DOHH2 (cell line): ENCODE measurements at regions not wholly inside any gene's neighbourhood (a gene's known extent, or its start where the extent isn't known, plus 50 kb on each side); places are given as distances from the start of the nearest gene placed in this dataset.

Source experiments
- H3F3A ChIP-seq: fragments of 200-600 bp; sonication (generic), shearing (Covaris generic); 2 replicates; pipeline ENCODE4 v1.6.0; 2016; ENCODE audit warnings: antibody characterized with exemption, mild to moderate bottlenecking; ENCODE audit not compliant: control insufficient read depth, insufficient read depth
- H3K27ac ChIP-seq: fragments of 200-600 bp; sonication (generic); 2 replicates; pipeline ENCODE4 v1.5.1; 2014; ENCODE audit warnings: low read depth, mild to moderate bottlenecking, low read length, moderate library complexity
- H3K27me3 ChIP-seq: fragments of 200-600 bp; sonication (generic); 2 replicates; pipeline ENCODE4 v1.6.1; 2014; ENCODE audit warnings: mild to moderate bottlenecking, low read length, mixed read lengths; ENCODE audit not compliant: control insufficient read depth
- H3K36me3 ChIP-seq: fragments of 200-600 bp; sonication (generic); 2 replicates; pipeline ENCODE4 v1.6.1; 2014; ENCODE audit warnings: mild to moderate bottlenecking, low read length, moderate library complexity, mixed read lengths; ENCODE audit not compliant: control insufficient read depth
- H3K4me1 ChIP-seq: fragments of 200-600 bp; sonication (generic); 2 replicates; pipeline ENCODE4 v1.6.1; 2014; ENCODE audit warnings: mild to moderate bottlenecking, low read length, mixed read lengths; ENCODE audit not compliant: control insufficient read depth
- H3K4me2 ChIP-seq: fragments of 200-600 bp; sonication (generic); 2 replicates; pipeline ENCODE4 v1.6.0; 2014; ENCODE audit warnings: mild to moderate bottlenecking, low read length, moderate library complexity
- H3K4me3 ChIP-seq: fragments of 200-600 bp; sonication (generic); 2 replicates; pipeline ENCODE4 v1.5.1; 2014; ENCODE audit warnings: mild to moderate bottlenecking, low read length, mixed read lengths
- H3K79me2 ChIP-seq: fragments of 200-600 bp; sonication (generic); 2 replicates; pipeline ENCODE4 v1.6.1; 2014; ENCODE audit warnings: mild to moderate bottlenecking, low read length, mixed read lengths; ENCODE audit not compliant: control insufficient read depth
- H3K9me2 ChIP-seq: fragments of 200-600 bp; sonication (generic); replicated peaks from 2 replicates; pipeline ENCODE4 v1.6.1; 2014; ENCODE audit warnings: mild to moderate bottlenecking, low read length, mixed read lengths; ENCODE audit not compliant: control insufficient read depth
- H3K9me3 ChIP-seq: fragments of 200-600 bp; sonication (generic); 2 replicates; pipeline ENCODE4 v1.6.1; 2014; ENCODE audit warnings: antibody characterized with exemption, low read length, mixed read lengths; ENCODE audit not compliant: control insufficient read depth, insufficient read depth
- H4K20me1 ChIP-seq: fragments of 200-600 bp; sonication (generic); 2 replicates; pipeline ENCODE4 v1.6.0; 2014; ENCODE audit warnings: low read depth, mild to moderate bottlenecking, antibody characterized with exemption, low read length, moderate library complexity; ENCODE audit not compliant: control insufficient read depth, insufficient read depth
- EZH2phosphoT487 ChIP-seq: fragments of 200-600 bp; sonication (generic); IDR thresholded peaks from 2 replicates; pipeline ENCODE4 v1.6.1; 2017; ENCODE audit warnings: borderline replicate concordance, mild to moderate bottlenecking, antibody characterized with exemption, low read length, moderate library complexity, mixed read lengths
- TF ChIP-seq, protein P1 (sequence below): fragments of 200-600 bp; sonication (generic); IDR thresholded peaks from one replicate; pipeline ENCODE4 v1.5.1; 2014; ENCODE audit warnings: antibody characterized with exemption, mild to moderate bottlenecking, low read depth, low read length; ENCODE audit not compliant: poor library complexity, severe bottlenecking

DNA sequence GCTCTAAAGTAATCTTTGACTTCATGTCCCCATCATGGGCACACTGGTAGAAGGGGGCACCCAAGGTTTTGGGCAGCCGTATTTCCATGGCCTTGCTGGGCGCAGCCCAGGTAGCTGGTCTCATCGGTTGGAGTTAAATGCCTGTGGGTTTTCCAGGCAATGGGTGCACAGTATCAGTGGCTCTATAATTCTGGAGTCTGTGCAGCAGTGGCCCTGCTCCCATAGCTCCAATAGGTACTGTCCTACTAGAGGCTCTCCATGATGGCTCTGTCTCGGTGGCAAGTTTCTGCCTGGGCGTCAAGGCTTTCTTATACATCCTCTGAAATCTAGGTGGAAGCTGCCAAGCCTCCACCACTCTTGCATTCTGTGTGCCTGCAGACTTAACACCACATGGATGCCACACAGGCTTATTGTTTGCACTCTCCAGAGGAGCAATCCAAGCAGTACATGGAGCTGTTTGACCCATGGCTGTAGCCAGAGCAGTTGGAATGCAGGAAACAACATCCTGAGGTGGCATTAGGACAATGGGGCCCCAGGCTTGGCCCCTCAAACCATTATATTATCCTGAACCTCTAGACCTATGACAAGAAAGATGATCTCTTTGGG is 60.5 kb upstream of the UGT8 start:
- Histone ChIP-seq H3K9me2 (no peaks in the 10 kb centered on the region), H3K4me3 (no peak overlapping the region), H3K27me3 (no peaks in the 10 kb centered on the region), H3K4me2 (no peak overlapping the region), H3K36me3 (no peaks in the 10 kb centered on the region), H4K20me1 (no peaks in the 10 kb centered on the region), H3K4me1 (no peaks in the 10 kb centered on the region), H3K27ac (no peak overlapping the region), H3K9me3 (no peaks in the 10 kb centered on the region), H3F3A (no peaks in the 10 kb centered on the region), H3K79me2 (no peaks in the 10 kb centered on the region)
- TF ChIP-seq, protein P1, sequence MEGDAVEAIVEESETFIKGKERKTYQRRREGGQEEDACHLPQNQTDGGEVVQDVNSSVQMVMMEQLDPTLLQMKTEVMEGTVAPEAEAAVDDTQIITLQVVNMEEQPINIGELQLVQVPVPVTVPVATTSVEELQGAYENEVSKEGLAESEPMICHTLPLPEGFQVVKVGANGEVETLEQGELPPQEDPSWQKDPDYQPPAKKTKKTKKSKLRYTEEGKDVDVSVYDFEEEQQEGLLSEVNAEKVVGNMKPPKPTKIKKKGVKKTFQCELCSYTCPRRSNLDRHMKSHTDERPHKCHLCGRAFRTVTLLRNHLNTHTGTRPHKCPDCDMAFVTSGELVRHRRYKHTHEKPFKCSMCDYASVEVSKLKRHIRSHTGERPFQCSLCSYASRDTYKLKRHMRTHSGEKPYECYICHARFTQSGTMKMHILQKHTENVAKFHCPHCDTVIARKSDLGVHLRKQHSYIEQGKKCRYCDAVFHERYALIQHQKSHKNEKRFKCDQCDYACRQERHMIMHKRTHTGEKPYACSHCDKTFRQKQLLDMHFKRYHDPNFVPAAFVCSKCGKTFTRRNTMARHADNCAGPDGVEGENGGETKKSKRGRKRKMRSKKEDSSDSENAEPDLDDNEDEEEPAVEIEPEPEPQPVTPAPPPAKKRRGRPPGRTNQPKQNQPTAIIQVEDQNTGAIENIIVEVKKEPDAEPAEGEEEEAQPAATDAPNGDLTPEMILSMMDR, result no peak
- no peak for TF ChIP-seq EZH2phosphoT487

DNA sequence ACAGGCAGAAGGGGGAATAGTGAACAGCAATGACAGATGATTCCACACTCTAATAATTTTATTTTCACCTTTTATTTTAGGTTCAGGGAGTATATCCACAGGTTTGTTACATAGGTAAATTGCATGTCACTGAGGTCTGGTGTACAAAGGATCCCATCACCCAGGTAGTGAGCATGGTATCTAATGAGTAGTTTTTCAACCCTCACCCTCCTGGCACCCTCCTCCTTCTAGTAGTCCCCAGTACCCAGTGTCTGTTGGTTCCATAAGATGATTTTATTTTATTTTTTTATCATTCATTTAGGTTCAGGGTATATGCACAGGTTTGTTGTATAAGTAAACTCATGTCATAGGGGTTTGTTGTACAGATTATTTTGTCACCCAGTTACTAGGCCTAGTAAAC is 58.6 kb upstream of the UGT8 start:
- Histone ChIP-seq H3K36me3 (no peaks in the 10 kb centered on the region), H3K79me2 (no peaks in the 10 kb centered on the region), H3K4me3 (no peak overlapping the region), H3K27ac (no peak overlapping the region), H3K9me3 (no peaks in the 10 kb centered on the region), H4K20me1 (no peaks in the 10 kb centered on the region), H3K9me2 (no peaks in the 10 kb centered on the region), H3K4me1 (no peaks in the 10 kb centered on the region), H3K27me3 (no peaks in the 10 kb centered on the region), H3K4me2 (no peak overlapping the region), H3F3A (no peaks in the 10 kb centered on the region)
- TF ChIP-seq, protein P1, result no peak
- TF ChIP-seq EZH2phosphoT487, result no peak

DNA sequence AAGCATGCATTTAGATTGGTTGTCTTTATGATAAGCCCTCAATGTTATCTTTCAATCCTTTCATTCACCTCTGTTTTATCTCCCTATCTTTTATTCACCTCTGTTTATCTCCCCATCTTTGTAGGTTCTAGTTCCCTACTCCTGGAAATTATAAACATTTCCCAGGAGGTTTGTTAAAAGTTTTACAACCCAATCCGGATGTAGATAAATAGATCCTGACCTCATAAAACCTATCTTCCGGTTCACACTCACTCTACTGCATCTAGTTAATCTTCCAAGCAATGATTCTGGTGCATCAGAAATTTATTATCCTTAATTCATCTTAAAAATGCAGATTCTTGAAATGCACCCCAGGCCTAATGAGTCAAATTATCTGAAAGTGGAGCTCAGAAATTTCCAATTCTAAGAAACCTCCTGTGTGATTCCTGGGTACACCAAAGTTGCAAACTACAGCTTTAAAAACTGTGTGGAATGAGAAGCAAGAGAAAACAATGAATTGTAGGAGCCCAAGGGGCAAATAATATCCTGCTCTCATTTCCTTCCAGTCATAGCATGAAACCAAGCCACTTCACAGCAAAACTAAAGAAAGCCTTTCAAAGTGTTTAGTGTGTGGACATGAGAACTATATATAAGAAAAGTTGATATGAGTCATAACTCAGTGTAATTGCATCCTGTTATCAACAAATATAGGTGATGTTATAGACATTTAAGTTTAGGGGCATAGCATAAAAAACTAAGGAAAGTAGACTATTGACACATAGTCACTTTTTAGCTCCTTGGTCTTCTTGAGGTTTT is 51.1 kb upstream of the UGT8 start:
- Histone ChIP-seq H3K4me2 (no peak overlapping the region), H4K20me1 (no peaks in the 10 kb centered on the region), H3K36me3 (no peaks in the 10 kb centered on the region), H3K4me1 (no peaks in the 10 kb centered on the region), H3K27ac (no peak overlapping the region), H3K79me2 (no peaks in the 10 kb centered on the region), H3K9me3 (peaks cover 8% of the 10 kb centered on the region; the same call in 1 of the 2 replicates), H3K27me3 (no peaks in the 10 kb centered on the region), H3K9me2 (no peaks in the 10 kb centered on the region), H3K4me3 (no peak overlapping the region), H3F3A (no peaks in the 10 kb centered on the region)
- TF ChIP-seq, protein P1, result no peak
- no peak for TF ChIP-seq EZH2phosphoT487
